Activated T-cell treated with anti-CD3 and anti-CD28 coated beads for 1 hour (primary cell): ENCODE measurements at regions not wholly inside any gene's neighbourhood (a gene's known extent, or its start where the extent isn't known, plus 50 kb on each side); places are given as distances from the start of the nearest gene placed in this dataset.

Experiments
- DNase-seq: peaks from one replicate; pipeline ENCODE4 v3.0.0-alpha.2; 2020; ENCODE audit warnings: low read depth

GRCh38 chr4:138078751-138079520 lies 163.2 kb downstream of the SLC7A11 start:
- no peak for DNase-seq

- DNase-seq: no peak
These were observed 163.9 kb downstream of the SLC7A11 start for GRCh38 chr4:138078253-138078652.

GRCh38 chr4:138076561-138076960 lies 165.6 kb downstream of the SLC7A11 start:
- DNase-seq: no peak

- no peak for DNase-seq
These were observed 171.3 kb downstream of the SLC7A11 start for GRCh38 chr4:138070816-138071215.

GRCh38 chr4:138063581-138063980 lies 178.6 kb downstream of the SLC7A11 start:
- DNase-seq: no peak

- no peak for DNase-seq
These were observed 179.2 kb downstream of the SLC7A11 start for GRCh38 chr4:138062929-138063328.

GRCh38 chr4:138056541-138056940 lies 185.6 kb downstream of the SLC7A11 start:
- DNase-seq: no peak

- no peak for DNase-seq
These were observed 186.3 kb downstream of the SLC7A11 start for GRCh38 chr4:138055890-138056289.

- no peak for DNase-seq
These were observed 188.4 kb downstream of the SLC7A11 start for GRCh38 chr4:138053641-138054301.

GRCh38 chr4:138052806-138053632 lies 189.1 kb downstream of the SLC7A11 start:
- no peak for DNase-seq

- DNase-seq: no peak
These were observed 191.0 kb downstream of the SLC7A11 start for GRCh38 chr4:138051157-138051556.

- DNase-seq: no peak
These were observed 191.5 kb downstream of the SLC7A11 start for GRCh38 chr4:138050601-138051000.

GRCh38 chr4:138049355-138049754 lies 192.8 kb downstream of the SLC7A11 start:
- DNase-seq: no peak

GRCh38 chr4:138047290-138047689 lies 194.9 kb downstream of the SLC7A11 start:
- DNase-seq: no peak

- no peak for DNase-seq
These were observed 197.1 kb downstream of the SLC7A11 start for GRCh38 chr4:138045036-138045435.

- DNase-seq: no peak
These were observed 203.1 kb downstream of the SLC7A11 start for GRCh38 chr4:138039010-138039409.

GRCh38 chr4:138037696-138038095 lies 204.5 kb downstream of the SLC7A11 start:
- DNase-seq: no peak

GRCh38 chr4:138035781-138036258 lies 206.3 kb downstream of the SLC7A11 start:
- no peak for DNase-seq

GRCh38 chr4:138034871-138035270 lies 207.3 kb downstream of the SLC7A11 start:
- DNase-seq: no peak

- DNase-seq: no peak
These were observed 209.9 kb downstream of the SLC7A11 start for GRCh38 chr4:138032222-138032621.

- DNase-seq: no peak
These were observed 211.8 kb downstream of the SLC7A11 start for GRCh38 chr4:138030375-138030774.

- no peak for DNase-seq
These were observed 213.2 kb downstream of the SLC7A11 start for GRCh38 chr4:138028923-138029322.
